OCI-M2 (cell line): ENCODE measurements at regions not wholly inside any gene's neighbourhood (a gene's known extent, or its start where the extent isn't known, plus 50 kb on each side); places are given as distances from the start of the nearest gene placed in this dataset.
"Not testable (repeated sequence)": the region's sequence is repeated elsewhere in the genome, so short reads cannot be mapped to it uniquely, and the experiment has no call there.

Experiments
- DNase-seq: peaks from one replicate; lab custom pipeline; 2025; ENCODE audit not compliant: unreplicated experiment; lab: John Stamatoyannopoulos, UW

GRCh38 chr1:70667494-70668170, 256.6 kb downstream of the CTH start:
- no peak for DNase-seq

- DNase-seq, result no peak
Observed at GRCh38 chr1:70671006-70671405, 259.9 kb downstream of the CTH start.

GRCh38 chr1:70672442-70672888, 261.4 kb downstream of the CTH start:
- DNase-seq, result no peak

- no peak for DNase-seq
Observed at GRCh38 chr1:70674941-70675685, 264.0 kb downstream of the CTH start.

GRCh38 chr1:70675737-70676156, 264.7 kb downstream of the CTH start:
- peak; percentile 69 for DNase-seq

GRCh38 chr1:70685300-70686286, 274.5 kb downstream of the CTH start:
- peak; percentile 3 for DNase-seq

- DNase-seq, result no peak
Observed at GRCh38 chr1:70688580-70688979, 277.5 kb downstream of the CTH start.

GRCh38 chr1:70706381-70707037, 295.4 kb downstream of the CTH start:
- no peak for DNase-seq

- DNase-seq, result no peak
Observed at GRCh38 chr1:70707214-70707613, 296.1 kb downstream of the CTH start.

- no peak for DNase-seq
Observed at GRCh38 chr1:70714149-70714548, 303.1 kb downstream of the CTH start.

- no peak for DNase-seq
Observed at GRCh38 chr1:70717211-70717610, 306.1 kb downstream of the CTH start.

GRCh38 chr1:70717656-70718055, 306.6 kb downstream of the CTH start:
- DNase-seq, result no peak

- no peak for DNase-seq
Observed at GRCh38 chr1:70718086-70718630, 307.1 kb downstream of the CTH start.

- DNase-seq, result no peak
Observed at GRCh38 chr1:70719154-70719553, 308.1 kb downstream of the CTH start.

GRCh38 chr1:70720109-70720508, 309.0 kb downstream of the CTH start:
- DNase-seq, result no peak

GRCh38 chr1:70720521-70720920, 309.5 kb downstream of the CTH start:
- DNase-seq, result no peak

- DNase-seq, result no peak
Observed at GRCh38 chr1:70727886-70728489, 316.9 kb downstream of the CTH start.

GRCh38 chr1:70736518-70736917, 311.1 kb downstream of the PTGER3 start:
- DNase-seq, result not testable (repeated sequence)

- DNase-seq, result no peak
Observed at GRCh38 chr1:70737125-70737524, 310.5 kb downstream of the PTGER3 start.

- no peak for DNase-seq
Observed at GRCh38 chr1:70738624-70739023, 309.0 kb downstream of the PTGER3 start.
